ENCODE measurements at regions not wholly inside any gene's neighbourhood (a gene's known extent, or its start where the extent isn't known, plus 50 kb on each side); places are given as distances from the start of the nearest gene placed in this dataset.

DNA sequence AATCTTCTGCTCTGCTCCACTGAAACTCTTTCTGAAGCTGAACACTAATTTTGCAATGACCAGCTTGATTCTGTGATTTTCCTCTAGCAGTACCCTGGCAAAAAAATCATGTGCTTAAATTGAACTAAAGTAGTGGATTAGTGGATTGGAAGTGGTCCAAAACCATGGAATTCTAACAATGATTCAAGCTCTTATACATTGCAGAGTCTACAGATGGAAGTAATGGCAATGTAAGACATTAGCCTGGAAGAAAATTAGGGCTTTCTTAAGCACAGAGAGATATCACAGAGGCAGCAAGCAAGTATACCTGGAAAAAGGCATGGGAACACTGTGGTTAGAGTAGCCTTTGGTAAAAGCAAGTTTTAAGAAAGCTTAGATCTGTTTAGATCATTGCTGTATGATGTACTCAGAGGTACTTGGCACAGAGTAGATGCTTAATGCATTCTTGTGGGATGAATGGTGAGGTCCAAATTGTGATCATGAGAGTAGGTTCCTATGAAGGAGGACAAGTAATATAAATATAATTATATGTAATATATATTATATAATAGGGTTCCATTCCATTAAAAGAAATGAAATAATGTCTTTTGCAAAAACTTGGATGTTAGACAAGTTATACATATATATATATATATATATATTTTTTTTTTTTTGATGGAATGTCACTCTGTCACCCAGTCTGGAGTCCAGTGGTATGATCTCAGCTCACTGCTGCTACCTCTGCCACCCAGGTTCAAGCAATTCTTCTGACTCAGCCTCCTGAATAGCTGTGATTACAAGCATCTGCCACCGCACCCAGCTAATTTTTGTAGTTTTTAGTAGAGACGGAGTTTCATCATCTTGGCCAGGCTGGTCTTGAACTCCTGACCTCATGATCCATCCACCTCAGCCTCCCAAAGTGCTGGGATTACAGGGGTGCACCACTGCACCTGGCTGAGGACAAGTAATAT, 172.2 kb upstream of the SCN7A start:
- no peak overlapping the region for H3K4me3 ChIP-seq
- intact Hi-C loops (cut with DNase I): no loop called here

GRCh38 chr2:166661824-166662223, 167.8 kb upstream of the SCN7A start:
- Histone ChIP-seq H3K9me3 (no peaks in the 10 kb centered on the region), H3K27me3 (no peaks in the 10 kb centered on the region), H3K4me3 (no peak overlapping the region), H3K4me1 (no peaks in the 10 kb centered on the region), H3K36me3 (no peaks in the 10 kb centered on the region), H3K27ac (no peak overlapping the region)
- TF ChIP-seq, protein P1, sequence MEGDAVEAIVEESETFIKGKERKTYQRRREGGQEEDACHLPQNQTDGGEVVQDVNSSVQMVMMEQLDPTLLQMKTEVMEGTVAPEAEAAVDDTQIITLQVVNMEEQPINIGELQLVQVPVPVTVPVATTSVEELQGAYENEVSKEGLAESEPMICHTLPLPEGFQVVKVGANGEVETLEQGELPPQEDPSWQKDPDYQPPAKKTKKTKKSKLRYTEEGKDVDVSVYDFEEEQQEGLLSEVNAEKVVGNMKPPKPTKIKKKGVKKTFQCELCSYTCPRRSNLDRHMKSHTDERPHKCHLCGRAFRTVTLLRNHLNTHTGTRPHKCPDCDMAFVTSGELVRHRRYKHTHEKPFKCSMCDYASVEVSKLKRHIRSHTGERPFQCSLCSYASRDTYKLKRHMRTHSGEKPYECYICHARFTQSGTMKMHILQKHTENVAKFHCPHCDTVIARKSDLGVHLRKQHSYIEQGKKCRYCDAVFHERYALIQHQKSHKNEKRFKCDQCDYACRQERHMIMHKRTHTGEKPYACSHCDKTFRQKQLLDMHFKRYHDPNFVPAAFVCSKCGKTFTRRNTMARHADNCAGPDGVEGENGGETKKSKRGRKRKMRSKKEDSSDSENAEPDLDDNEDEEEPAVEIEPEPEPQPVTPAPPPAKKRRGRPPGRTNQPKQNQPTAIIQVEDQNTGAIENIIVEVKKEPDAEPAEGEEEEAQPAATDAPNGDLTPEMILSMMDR (IDR thresholded peaks at IDR 0.05): no peak
- intact Hi-C loops (cut with DNase I): no loop called here
- no peak for DNase-seq (ENCODE audit: low spot score in 2 of 2)

More for the DNA sequence above, 172.2 kb upstream of the SCN7A start:
- Histone ChIP-seq H3K27ac (no peak overlapping the region), H3K4me1 (no peaks in the 10 kb centered on the region), H3K36me3 (no peaks in the 10 kb centered on the region), H3K9me3 (no peaks in the 10 kb centered on the region), H3K27me3 (no peaks in the 10 kb centered on the region)
- TF ChIP-seq, protein P1 (IDR thresholded peaks at IDR 0.05): no peak
- DNase-seq (ENCODE audit: low spot score in 2 of 2): no peak

DNA sequence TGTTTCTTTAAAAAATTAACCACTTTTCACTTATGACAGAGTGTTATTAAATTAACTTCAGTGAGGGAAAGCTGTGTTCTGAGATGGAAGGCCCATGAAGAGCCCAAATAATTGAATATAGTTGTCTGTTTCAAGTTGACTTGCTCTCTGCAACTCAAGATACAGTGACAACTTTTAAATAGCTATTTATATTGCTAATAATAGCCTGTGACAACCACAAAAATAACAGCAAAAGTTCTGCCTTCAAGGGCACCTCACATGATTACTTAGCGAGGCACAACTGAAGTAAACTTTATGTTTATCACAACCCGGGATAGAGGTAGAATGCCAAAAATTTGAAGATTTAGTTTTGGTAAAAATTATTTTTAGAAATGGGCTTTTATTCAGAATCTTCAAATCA, 167.3 kb upstream of the SCN7A start:
- TF ChIP-seq, protein P1 (IDR thresholded peaks at IDR 0.05): no peak
- Histone ChIP-seq H3K27me3 (no peaks in the 10 kb centered on the region), H3K9me3 (no peaks in the 10 kb centered on the region), H3K27ac (no peak overlapping the region), H3K4me1 (no peaks in the 10 kb centered on the region), H3K4me3 (no peak overlapping the region), H3K36me3 (no peaks in the 10 kb centered on the region)
- no peak for DNase-seq (ENCODE audit: low spot score in 2 of 2)
- intact Hi-C loops (cut with DNase I): no loop called here

GRCh38 chr2:166658901-166659300, 164.9 kb upstream of the SCN7A start:
- Histone ChIP-seq H3K4me1 (no peaks in the 10 kb centered on the region), H3K4me3 (no peak overlapping the region), H3K9me3 (no peaks in the 10 kb centered on the region), H3K27me3 (no peaks in the 10 kb centered on the region), H3K27ac (no peak overlapping the region), H3K36me3 (no peaks in the 10 kb centered on the region)
- TF ChIP-seq, protein P1 (IDR thresholded peaks at IDR 0.05): no peak
- no peak for DNase-seq (ENCODE audit: low spot score in 2 of 2)
- intact Hi-C loops (cut with DNase I): no loop called here

- TF ChIP-seq, protein P1 (IDR thresholded peaks at IDR 0.05): no peak
- Histone ChIP-seq H3K36me3 (no peaks in the 10 kb centered on the region), H3K4me1 (no peaks in the 10 kb centered on the region), H3K9me3 (no peaks in the 10 kb centered on the region), H3K27ac (no peak overlapping the region), H3K27me3 (no peaks in the 10 kb centered on the region), H3K4me3 (no peak overlapping the region)
- intact Hi-C loops (cut with DNase I): no loop called here
- DNase-seq (ENCODE audit: low spot score in 2 of 2): no peak
Observed at GRCh38 chr2:166653185-166653813, 159.2 kb upstream of the SCN7A start.
